GM21515 (cell line): ENCODE measurements at regions not wholly inside any gene's neighbourhood (a gene's known extent, or its start where the extent isn't known, plus 50 kb on each side); places are given as distances from the start of the nearest gene placed in this dataset.

Experiments
- ATAC-seq: cut with Tn5 transposase; IDR thresholded peaks from one replicate; pipeline ENCODE4 v1.9.1; 2021; ENCODE audit not compliant: unreplicated experiment

DNA sequence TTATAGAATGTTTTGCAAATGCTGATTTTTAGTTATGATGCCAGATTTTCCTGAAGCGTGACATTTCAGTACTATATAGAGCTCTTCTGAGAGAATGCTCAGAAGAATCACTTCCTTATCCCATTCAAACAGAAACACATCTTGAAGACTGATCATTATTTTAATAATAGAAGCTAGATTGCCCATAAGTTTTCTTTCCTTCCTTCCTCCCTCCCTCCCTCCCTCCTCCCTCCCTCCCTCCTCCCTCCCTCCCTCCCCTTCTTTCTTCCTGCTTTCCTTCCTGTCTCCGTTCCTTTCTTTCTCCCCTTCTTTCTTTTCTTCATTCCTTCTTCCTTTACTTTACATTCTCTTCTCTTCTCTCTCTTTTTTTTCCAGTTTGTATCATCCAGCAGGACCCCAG lies 767.4 kb downstream of the IRX1 start:
- ATAC-seq, result no peak

DNA sequence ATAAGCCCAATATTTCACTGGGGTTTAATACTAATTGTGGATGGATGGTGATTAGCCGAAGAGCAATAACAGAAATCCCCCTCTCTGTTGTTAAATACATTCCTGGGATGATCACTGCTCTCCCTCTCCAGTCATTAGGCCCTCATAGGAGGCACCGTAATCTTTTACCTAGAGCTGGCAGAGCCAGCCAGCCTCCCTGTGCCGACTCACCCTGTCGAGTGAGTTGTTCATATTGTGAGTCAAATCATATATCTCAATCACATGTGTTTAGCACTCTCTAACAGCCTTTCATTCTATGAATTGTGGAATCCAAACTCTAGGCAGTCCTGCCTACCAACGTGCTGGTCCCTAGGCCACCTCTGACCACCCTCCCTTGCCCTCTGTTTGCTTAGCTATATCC lies 771.0 kb downstream of the IRX1 start:
- no peak for ATAC-seq

GRCh38 chr5:4370218-4370617 lies 769.9 kb upstream of the ADAMTS16 start:
- no peak for ATAC-seq

DNA sequence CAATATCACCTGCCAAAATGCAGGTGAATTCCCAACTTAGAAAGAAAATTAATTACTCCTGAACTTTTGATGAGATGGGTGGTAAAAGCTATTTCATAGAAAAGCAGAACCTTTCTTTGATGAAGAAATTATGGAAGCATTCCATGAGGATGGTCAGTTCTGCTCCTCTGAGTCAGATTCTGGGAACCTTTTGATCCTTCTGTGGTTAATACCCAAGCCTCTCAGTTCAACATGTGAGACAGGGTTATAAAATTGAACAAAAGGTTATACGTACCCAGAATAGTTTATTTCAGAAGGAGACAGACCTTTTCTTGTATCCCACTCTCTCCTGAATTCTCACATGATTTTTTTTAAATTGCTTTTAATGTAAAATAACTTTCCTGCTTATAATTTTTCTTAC lies 767.6 kb upstream of the ADAMTS16 start:
- ATAC-seq, result no peak

DNA sequence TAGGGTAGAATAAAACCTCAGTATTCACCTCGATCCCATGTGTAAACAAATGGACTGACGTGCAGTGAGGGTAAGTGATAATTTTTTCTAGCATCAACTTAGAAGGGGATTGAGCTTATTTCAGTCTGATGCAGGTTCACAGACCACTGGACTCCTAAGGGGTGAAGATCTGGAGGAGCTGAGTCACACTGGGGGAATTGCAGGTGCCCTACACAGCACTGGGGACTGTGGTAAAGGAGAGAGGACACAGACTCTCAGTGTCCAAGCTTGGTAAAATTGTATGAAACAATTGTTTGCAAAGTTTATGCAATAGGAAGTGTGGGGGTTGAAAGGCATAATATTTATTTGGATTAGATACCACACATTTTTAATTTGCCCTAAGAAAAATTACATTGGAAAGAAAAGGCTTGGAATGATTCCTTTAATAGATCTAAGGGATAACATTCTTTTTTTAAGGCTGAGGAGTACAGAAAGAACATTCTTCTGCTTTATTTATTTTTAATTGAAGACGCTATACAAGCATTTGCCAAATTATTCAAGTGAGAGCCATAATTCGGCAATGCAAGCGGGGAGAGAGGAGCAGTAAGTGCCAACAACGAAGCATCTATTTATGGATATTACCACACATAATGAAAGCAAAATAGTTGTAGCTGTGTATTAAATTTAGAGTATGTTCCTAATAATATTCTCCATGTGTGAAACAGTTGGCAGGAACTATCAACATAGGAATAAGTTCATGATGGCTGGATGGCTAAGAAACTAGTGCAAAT lies 766.9 kb upstream of the ADAMTS16 start:
- no peak for ATAC-seq

DNA sequence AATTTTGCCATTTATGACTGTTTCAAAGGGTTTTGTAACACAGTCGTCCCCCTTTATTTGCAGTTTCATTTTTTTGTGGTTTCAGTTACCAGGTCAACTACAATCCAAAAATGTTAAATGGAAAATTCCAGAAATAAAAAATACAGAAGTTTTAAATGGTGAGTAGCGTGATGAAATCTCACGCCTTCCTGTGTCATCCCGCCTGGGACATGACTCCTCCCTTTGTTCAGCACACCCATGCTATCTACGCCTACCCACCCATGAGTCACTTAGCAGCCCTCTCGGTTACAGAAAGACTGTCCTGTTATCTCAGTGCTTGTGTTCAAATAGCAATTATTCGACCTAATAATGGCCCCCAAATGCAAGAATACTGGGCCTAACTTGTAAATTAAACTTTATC lies 765.3 kb upstream of the ADAMTS16 start:
- ATAC-seq, result no peak

GRCh38 chr5:4375640-4376039 lies 764.5 kb upstream of the ADAMTS16 start:
- no peak for ATAC-seq

- no peak for ATAC-seq
Measured at GRCh38 chr5:4383102-4383501, 757.0 kb upstream of the ADAMTS16 start.

DNA sequence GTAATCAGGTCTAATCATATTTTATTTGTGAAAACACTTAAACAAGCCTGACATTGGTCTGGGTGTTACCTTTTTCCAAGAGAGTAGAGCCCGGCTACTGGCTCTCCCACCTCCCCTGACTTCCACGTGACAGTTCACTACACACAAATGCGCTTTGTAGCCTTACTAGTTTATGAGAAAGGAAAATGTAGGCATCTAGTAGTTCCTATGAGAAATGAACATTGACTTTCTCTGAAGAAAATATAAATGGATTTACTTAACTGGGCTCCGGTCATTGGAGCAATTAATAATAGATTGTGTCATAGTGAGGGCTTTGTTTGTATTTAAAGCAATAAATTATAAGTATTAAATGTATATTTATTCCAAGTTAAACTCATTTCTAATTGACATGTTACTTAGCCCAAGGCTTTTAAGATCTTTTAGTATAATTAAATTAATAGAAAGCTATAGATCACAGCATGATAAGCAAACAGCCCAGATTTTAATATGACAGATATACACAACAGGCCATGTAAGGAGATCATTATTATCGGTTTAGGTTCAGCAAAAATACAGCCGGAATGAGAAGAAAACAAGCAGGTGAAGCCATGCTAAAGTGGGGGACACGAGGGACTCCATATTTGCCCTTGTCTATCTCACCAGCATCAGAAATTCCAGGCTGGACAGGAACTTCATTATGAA lies 756.5 kb upstream of the ADAMTS16 start:
- ATAC-seq, result no peak

GRCh38 chr5:4384649-4385048 lies 755.5 kb upstream of the ADAMTS16 start:
- no peak for ATAC-seq

DNA sequence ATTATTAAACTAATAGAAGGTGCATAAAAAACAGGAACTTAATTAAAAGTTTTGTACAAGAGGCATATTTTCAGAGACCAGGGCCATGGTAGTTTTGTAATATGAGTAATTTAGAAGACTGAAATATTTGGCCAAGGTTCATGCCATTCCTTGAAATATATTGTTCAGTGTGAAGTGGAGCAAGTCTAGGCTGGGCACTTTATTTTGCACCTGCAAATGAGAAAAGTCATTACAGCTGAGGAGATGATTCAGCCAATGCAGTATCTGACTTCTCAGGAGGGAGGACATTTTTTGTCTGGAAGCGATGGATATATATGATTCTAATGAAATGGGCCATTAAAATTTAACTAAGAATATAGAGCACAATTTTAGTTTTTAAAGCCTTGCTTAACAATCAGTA lies 754.0 kb upstream of the ADAMTS16 start:
- no peak for ATAC-seq

DNA sequence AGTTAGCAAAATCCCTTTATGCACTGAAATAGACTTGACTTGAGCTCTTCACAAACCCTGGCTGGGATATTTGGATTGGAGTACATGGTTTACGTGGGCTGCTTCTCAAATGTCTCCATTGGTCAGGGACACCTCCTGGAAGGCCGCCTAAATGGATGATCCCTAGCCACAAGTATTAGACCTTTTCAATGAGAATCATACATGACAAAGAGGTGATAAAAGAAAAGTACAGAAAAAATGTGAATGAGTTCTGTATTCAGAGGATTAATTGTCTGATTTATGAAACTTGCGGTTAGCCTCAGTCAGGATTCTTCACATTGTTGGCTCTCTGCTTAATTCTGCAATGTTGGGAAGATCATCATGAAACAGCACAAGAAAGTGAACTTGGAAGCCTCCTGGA lies 752.8 kb upstream of the ADAMTS16 start:
- no peak for ATAC-seq

GRCh38 chr5:4395752-4396151 lies 744.4 kb upstream of the ADAMTS16 start:
- no peak for ATAC-seq

- no peak for ATAC-seq
Measured at GRCh38 chr5:4405614-4406219, 734.4 kb upstream of the ADAMTS16 start.

GRCh38 chr5:4410151-4410550 lies 730.0 kb upstream of the ADAMTS16 start:
- ATAC-seq, result no peak

DNA sequence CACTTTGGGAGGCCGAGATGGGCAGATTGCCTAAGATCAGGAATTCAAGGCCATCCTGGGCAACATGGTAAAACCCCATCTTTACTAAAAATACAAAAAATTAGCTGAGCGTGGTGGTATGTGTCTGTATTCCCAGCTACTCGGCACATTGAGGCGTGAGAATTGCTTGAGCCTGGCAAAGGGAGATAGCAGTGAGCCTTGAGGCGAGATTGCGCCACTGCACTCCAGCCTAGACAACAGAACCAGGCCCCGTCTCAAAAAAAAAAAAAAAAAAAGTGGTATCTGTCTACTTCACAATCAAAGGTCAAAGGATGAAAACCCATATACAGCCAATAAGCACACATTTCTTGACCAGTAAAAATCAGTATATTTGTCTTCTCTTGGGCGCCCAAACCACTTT lies 728.5 kb upstream of the ADAMTS16 start:
- ATAC-seq, result no peak

GRCh38 chr5:4413996-4414395 lies 726.1 kb upstream of the ADAMTS16 start:
- no peak for ATAC-seq

DNA sequence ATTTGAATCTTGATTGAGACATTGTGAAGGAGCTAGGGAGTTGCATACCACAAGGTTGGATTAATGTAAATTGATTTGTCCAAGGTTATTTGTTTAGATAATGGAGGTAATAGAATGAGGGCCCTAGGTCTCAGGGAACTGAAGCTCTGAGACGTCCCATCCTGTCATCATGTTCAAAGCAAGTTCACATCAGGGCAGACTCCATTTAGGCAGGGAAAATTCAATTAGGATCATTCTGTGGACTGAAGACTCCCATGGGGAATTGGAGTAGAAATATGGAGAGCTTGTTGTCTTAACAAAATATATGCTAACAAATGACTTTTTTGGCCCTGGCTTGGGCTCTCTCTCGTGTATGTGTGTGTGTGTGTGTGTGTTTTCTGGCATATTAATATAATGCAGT lies 722.0 kb upstream of the ADAMTS16 start:
- ATAC-seq, result no peak

GRCh38 chr5:4419281-4419680 lies 720.8 kb upstream of the ADAMTS16 start:
- no peak for ATAC-seq

GRCh38 chr5:4420177-4420576 lies 720.0 kb upstream of the ADAMTS16 start:
- ATAC-seq, result no peak

- ATAC-seq, result no peak
Measured at GRCh38 chr5:4420681-4421080, 719.4 kb upstream of the ADAMTS16 start.

GRCh38 chr5:4422247-4422646 lies 717.9 kb upstream of the ADAMTS16 start:
- ATAC-seq, result no peak
